GM19324 (cell line): ENCODE measurements at regions not wholly inside any gene's neighbourhood (a gene's known extent, or its start where the extent isn't known, plus 50 kb on each side); places are given as distances from the start of the nearest gene placed in this dataset.

ENCODE experiments used
- ATAC-seq: cut with Tn5 transposase; IDR thresholded peaks from one replicate; pipeline ENCODE4 v1.9.1; 2021; ENCODE audit warnings: mild to moderate bottlenecking, moderate library complexity; ENCODE audit not compliant: unreplicated experiment, low FRiP score

GRCh38 chr4:3830774-3831528, 64.8 kb downstream of the ADRA2C start:
- ATAC-seq: no peak

GRCh38 chr4:3831529-3832150, 65.5 kb downstream of the ADRA2C start:
- no peak for ATAC-seq

GRCh38 chr4:3832536-3833220, 66.5 kb downstream of the ADRA2C start:
- no peak for ATAC-seq

GRCh38 chr4:3833326-3833989, 67.3 kb downstream of the ADRA2C start:
- ATAC-seq: no peak

- no peak for ATAC-seq
These were observed 68.0 kb downstream of the ADRA2C start for GRCh38 chr4:3834186-3834662.

- ATAC-seq: no peak
These were observed 68.7 kb downstream of the ADRA2C start for GRCh38 chr4:3834663-3835521.

GRCh38 chr4:3835527-3836405, 69.6 kb downstream of the ADRA2C start:
- no peak for ATAC-seq

- ATAC-seq: no peak
These were observed 70.2 kb downstream of the ADRA2C start for GRCh38 chr4:3836406-3836755.

GRCh38 chr4:3836756-3837601, 70.8 kb downstream of the ADRA2C start:
- no peak for ATAC-seq

- ATAC-seq: no peak
These were observed 72.5 kb downstream of the ADRA2C start for GRCh38 chr4:3838437-3839380.

- no peak for ATAC-seq
These were observed 79.0 kb downstream of the ADRA2C start for GRCh38 chr4:3845094-3845743.

GRCh38 chr4:3845744-3846429, 79.7 kb downstream of the ADRA2C start:
- no peak for ATAC-seq

GRCh38 chr4:3847211-3847940, 81.2 kb downstream of the ADRA2C start:
- ATAC-seq: no peak

GRCh38 chr4:3848323-3848722, 82.1 kb downstream of the ADRA2C start:
- ATAC-seq: no peak

- ATAC-seq: no peak
These were observed 83.0 kb downstream of the ADRA2C start for GRCh38 chr4:3849140-3849539.
